Panc1 (cell line): ENCODE measurements at regions not wholly inside any gene's neighbourhood (a gene's known extent, or its start where the extent isn't known, plus 50 kb on each side); places are given as distances from the start of the nearest gene placed in this dataset.

ENCODE experiments used
- ATAC-seq: fragments of 200-7000 bp; cut with Tn5 transposase; 2 replicates; pipeline ENCODE4 v1.9.1; 2020; ENCODE audit warnings: mild to moderate bottlenecking, moderate library complexity
- BruUV-seq: library from RNA; stranded (reverse); fragments of 400-500 nt; replicated peaks from 2 replicates; lab custom pipeline; 2021; lab: Mats Ljungman, UMichigan
- CTCF ChIA-PET: fragments of 300-600 bp; sonication (Branson Sonifier 250); formaldehyde crosslinking; loops from one replicate; lab custom pipeline; 2022; ENCODE audit warnings: antibody characterized with exemption; lab: Charles Lee
- POLR2A ChIA-PET: fragments of 300-600 bp; sonication (Branson Sonifier 250); formaldehyde crosslinking; loops from one replicate; lab custom pipeline; 2022; ENCODE audit warnings: antibody characterized with exemption; lab: Charles Lee
- DNase-seq: peaks from one replicate; pipeline ENCODE4 v3.0.0-alpha.2; 2010; ENCODE audit warnings: low read depth, low spot score
- H3K27ac ChIP-seq: 2 replicates; pipeline ENCODE4 v1.5.1; 2011; ENCODE audit warnings: mild to moderate bottlenecking, low read length, inconsistent platforms
- H3K27me3 ChIP-seq: fragments of 200-500 bp; sonication (Bioruptor generic); 2 replicates; pipeline ENCODE4 v1.6.0; 2014; ENCODE audit warnings: low read length, inconsistent platforms; ENCODE audit not compliant: control insufficient read depth, insufficient read depth
- H3K36me3 ChIP-seq: fragments of 200-500 bp; sonication (Bioruptor generic); 2 replicates; pipeline ENCODE4 v1.5.1; 2014; ENCODE audit warnings: inconsistent platforms, mild to moderate bottlenecking, low read length, moderate library complexity; ENCODE audit not compliant: control insufficient read depth, insufficient read depth
- H3K4me1 ChIP-seq: 2 replicates; pipeline ENCODE4 v1.5.1; 2011; ENCODE audit warnings: inconsistent platforms, mild to moderate bottlenecking, low read length, moderate library complexity; ENCODE audit not compliant: control insufficient read depth, insufficient read depth
- H3K4me3 ChIP-seq, 2 experiments: 2 replicates each; pipeline ENCODE4 v1.5.1; 2011 to 2012; ENCODE audit warnings: low read depth in 2 of 2, low read length in 2 of 2, mild to moderate bottlenecking in 2 of 2, inconsistent platforms in 1 of 2, moderate library complexity in 1 of 2
- H3K9me3 ChIP-seq: fragments of 200-500 bp; sonication (Bioruptor generic); 2 replicates; pipeline ENCODE4 v1.5.1; 2014; ENCODE audit warnings: low read depth, mild to moderate bottlenecking, inconsistent platforms, low read length, moderate library complexity; ENCODE audit not compliant: control insufficient read depth, insufficient read depth
- CTCF ChIP-seq: fragments of 450-650 bp; IDR thresholded peaks from 2 replicates; pipeline ENCODE4 v1.5.1; 2017; ENCODE audit warnings: mild to moderate bottlenecking
- POLR2AphosphoS5 ChIP-seq: IDR thresholded peaks from 2 replicates; pipeline ENCODE4 v1.6.1; 2012; ENCODE audit warnings: mild to moderate bottlenecking, low read depth, low read length, moderate library complexity
- REST ChIP-seq, 2 experiments: IDR thresholded peaks; 2 replicates each; pipeline ENCODE4 v1.6.1; 2011 to 2012; ENCODE audit warnings: low read depth in 2 of 2, control low read depth in 1 of 2, low read length in 1 of 2, mild to moderate bottlenecking in 1 of 2, moderate library complexity in 1 of 2; ENCODE audit not compliant: insufficient read depth in 1 of 2
- SIN3A ChIP-seq: IDR thresholded peaks from 2 replicates; pipeline ENCODE4 v1.6.1; 2012; ENCODE audit warnings: low read depth, mild to moderate bottlenecking, low read length, moderate library complexity, borderline replicate concordance; ENCODE audit not compliant: insufficient read depth
- TCF7L2 ChIP-seq: IDR thresholded peaks from 2 replicates; pipeline ENCODE4 v1.6.1; 2011; ENCODE audit warnings: mild to moderate bottlenecking, low read depth, low read length, inconsistent platforms
- in situ Hi-C: cut with HindIII; loops from 2 replicates; pipeline ENCODE4 v1.10.0; 2016; ENCODE audit warnings: low sequenced_read_pairs, low pct_unique_long_range_greater_than_20kb
- intact Hi-C: fragments of 100-400 bp; cut with micrococcal nuclease; formaldehyde crosslinking; loops from one replicate; pipeline ENCODE4 v1.10.0; 2022; ENCODE audit not compliant: unreplicated experiment

DNA sequence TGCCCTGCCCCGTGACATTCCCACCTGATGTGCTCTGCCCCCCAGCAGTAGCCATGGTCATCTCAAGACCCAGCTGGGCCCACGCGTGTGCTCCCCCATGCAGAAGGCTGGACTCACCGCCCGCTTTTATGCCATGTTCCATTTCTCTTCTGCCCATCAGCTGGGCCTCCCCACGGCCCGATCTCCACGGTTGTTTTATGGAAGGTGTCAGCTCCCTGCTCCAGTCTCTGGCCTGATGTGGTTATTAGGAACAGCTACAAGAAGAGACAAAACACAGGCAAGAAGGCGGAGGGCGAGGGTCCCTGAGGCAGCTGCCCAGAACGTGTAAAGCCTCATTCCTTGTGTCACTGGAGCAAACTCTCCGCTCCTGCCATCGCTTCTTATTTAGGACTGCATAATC, 50.2 kb upstream of the DISP3 start:
- POLR2A ChIA-PET = no interaction called here
- Histone ChIP-seq H3K27ac (no peak overlapping the region), H3K36me3 (no peaks in the 10 kb centered on the region), H3K9me3 (no peaks in the 10 kb centered on the region), H3K27me3 (no peaks in the 10 kb centered on the region), H3K4me1 (no peaks in the 10 kb centered on the region), H3K4me3 (no peak overlapping the region)
- BruUV-seq = no TSS peak
- intact Hi-C loops = no loop called here
- in situ Hi-C loops = no loop called here
- CTCF ChIA-PET = no interaction called here
- TF ChIP-seq CTCF (no peak), SIN3A (no peak), REST (IDR thresholded peaks at IDR 0.05; ENCODE audit: insufficient read depth in 1 of 2, low read depth in 2 of 2, low read length in 1 of 2) (no peak), TCF7L2 (no peak), POLR2AphosphoS5 (no peak)
- ATAC-seq (no peak), DNase-seq (no peak)
